GM12864 (cell line): ENCODE measurements at regions not wholly inside any gene's neighbourhood (a gene's known extent, or its start where the extent isn't known, plus 50 kb on each side); places are given as distances from the start of the nearest gene placed in this dataset.

Source experiments
- DNase-seq: peaks from one replicate; pipeline ENCODE4 v3.0.0-alpha.2; 2011; ENCODE audit warnings: low read depth
- H3K4me3 ChIP-seq: 2 replicates; pipeline ENCODE4 v1.5.1; 2011; ENCODE audit warnings: mild to moderate bottlenecking, low read depth, low read length, control low read depth
- TF ChIP-seq, protein P1 (sequence below): IDR thresholded peaks from 2 replicates; pipeline ENCODE4 v1.5.1; 2011; ENCODE audit warnings: low read depth, mild to moderate bottlenecking, moderate library complexity, low read length, control low read depth, inconsistent platforms; ENCODE audit errors: missing control alignments

DNA sequence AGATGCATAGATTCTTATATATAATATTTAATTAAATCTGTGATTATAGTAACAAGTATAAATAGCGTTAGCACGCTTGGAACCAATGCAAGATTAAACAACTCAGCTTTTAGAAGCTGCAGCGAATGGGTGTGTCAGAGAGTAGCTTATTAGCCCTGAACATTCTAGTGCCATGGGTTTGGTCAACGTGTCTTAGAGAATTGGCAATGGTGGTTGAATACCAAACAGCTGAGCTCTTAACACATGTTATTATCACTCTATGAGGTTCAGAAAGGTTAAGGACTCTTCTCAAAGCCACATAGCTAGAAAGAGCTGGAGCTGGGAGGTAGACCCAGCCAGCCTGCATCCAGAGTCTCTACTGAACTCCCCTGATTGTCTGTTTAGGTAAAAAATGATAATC lies 284.2 kb upstream of the CHD6 start:
- DNase-seq, result no peak
- TF ChIP-seq, protein P1, sequence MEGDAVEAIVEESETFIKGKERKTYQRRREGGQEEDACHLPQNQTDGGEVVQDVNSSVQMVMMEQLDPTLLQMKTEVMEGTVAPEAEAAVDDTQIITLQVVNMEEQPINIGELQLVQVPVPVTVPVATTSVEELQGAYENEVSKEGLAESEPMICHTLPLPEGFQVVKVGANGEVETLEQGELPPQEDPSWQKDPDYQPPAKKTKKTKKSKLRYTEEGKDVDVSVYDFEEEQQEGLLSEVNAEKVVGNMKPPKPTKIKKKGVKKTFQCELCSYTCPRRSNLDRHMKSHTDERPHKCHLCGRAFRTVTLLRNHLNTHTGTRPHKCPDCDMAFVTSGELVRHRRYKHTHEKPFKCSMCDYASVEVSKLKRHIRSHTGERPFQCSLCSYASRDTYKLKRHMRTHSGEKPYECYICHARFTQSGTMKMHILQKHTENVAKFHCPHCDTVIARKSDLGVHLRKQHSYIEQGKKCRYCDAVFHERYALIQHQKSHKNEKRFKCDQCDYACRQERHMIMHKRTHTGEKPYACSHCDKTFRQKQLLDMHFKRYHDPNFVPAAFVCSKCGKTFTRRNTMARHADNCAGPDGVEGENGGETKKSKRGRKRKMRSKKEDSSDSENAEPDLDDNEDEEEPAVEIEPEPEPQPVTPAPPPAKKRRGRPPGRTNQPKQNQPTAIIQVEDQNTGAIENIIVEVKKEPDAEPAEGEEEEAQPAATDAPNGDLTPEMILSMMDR, result no peak
- no peak overlapping the region for H3K4me3 ChIP-seq

- DNase-seq, result no peak
- TF ChIP-seq, protein P1, result no peak
- H3K4me3 ChIP-seq, result no peak overlapping the region
Measured at GRCh38 chr20:41900201-41900691, 282.1 kb upstream of the CHD6 start.

DNA sequence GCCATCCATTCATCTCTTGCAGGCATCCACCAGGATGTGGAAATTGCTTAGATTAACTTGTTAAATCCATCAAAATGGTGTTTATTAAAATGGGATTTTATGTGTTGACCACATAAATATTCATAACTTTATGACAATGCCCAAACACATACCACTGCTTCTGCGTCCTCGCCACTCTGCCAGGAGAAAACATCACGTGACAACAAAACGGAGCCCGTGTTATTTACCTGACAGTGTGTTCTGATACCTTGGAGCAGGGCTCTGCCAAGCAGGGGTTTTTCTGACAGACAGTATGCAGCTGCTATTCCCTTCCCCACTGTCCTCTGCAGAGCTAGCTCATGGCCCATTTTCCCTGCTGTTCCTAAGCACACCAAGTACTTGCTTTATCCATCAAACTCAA lies 279.5 kb upstream of the CHD6 start:
- TF ChIP-seq, protein P1, result no peak
- no peak overlapping the region for H3K4me3 ChIP-seq
- DNase-seq, result no peak

- no peak overlapping the region for H3K4me3 ChIP-seq
- no peak for DNase-seq
- TF ChIP-seq, protein P1, result no peak
Measured at GRCh38 chr20:41895241-41896032, 277.3 kb upstream of the CHD6 start.

- DNase-seq, result no peak
- TF ChIP-seq, protein P1, result no peak
Measured at GRCh38 chr20:41894255-41894963, 276.2 kb upstream of the CHD6 start.

DNA sequence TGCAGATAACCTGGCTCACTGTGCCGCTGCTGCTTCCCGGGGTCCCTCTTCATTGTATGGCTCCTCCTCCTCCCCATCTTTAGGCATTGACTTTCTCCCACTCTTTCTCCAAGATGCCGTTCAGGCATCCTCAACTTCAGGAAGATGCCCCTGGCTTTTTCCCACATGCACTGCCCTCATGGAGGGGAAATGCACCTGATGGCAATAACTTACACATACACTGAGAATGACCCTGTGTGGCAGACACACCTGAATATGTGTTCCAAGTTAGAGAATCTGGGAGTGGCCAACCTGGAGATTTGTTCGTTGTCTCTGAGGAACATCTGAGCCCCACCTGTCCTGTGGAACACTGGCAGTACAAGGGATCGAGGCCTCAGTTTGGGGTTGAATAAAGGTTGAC lies 273.9 kb upstream of the CHD6 start:
- TF ChIP-seq, protein P1, result no peak
- H3K4me3 ChIP-seq, result no peak overlapping the region
- no peak for DNase-seq

More at GRCh38 chr20:41894255-41894963, 276.2 kb upstream of the CHD6 start:
- no peak overlapping the region for H3K4me3 ChIP-seq
